ENCODE measurements at regions not wholly inside any gene's neighbourhood (a gene's known extent, or its start where the extent isn't known, plus 50 kb on each side); places are given as distances from the start of the nearest gene placed in this dataset.

GRCh38 chr12:5264006-5264405 is 167.9 kb upstream of the NTF3 start:
- TF ChIP-seq CTCF (IDR thresholded peaks at IDR 0.05) (no peak), POLR2A (IDR thresholded peaks at IDR 0.05) (no peak)

All from lower leg skin (tissue), 3 donors.